Left ventricle myocardium inferior (tissue), 1 donor: ENCODE measurements at regions not wholly inside any gene's neighbourhood (a gene's known extent, or its start where the extent isn't known, plus 50 kb on each side); places are given as distances from the start of the nearest gene placed in this dataset.

Experiments
- DNase-seq: peaks from one replicate; pipeline ENCODE4 v3.0.0-alpha.2; 2020
- H3K27ac ChIP-seq: fragments of 200-600 bp; replicated peaks from 2 replicates; pipeline ENCODE4 v1.8.0; 2021
- H3K27me3 ChIP-seq: fragments of 200-600 bp; 2 replicates; pipeline ENCODE4 v1.8.0; 2021; ENCODE audit warnings: low read depth
- H3K36me3 ChIP-seq: fragments of 200-600 bp; 2 replicates; pipeline ENCODE4 v1.8.0; 2021
- H3K4me1 ChIP-seq: fragments of 200-600 bp; 2 replicates; pipeline ENCODE4 v1.8.0; 2021
- H3K4me3 ChIP-seq: fragments of 200-600 bp; 2 replicates; pipeline ENCODE4 v1.8.0; 2021; ENCODE audit warnings: mild to moderate bottlenecking, moderate library complexity
- H3K9me3 ChIP-seq: fragments of 200-600 bp; replicated peaks from 2 replicates; pipeline ENCODE4 v1.8.0; 2021
- CTCF ChIP-seq: fragments of 200-600 bp; IDR thresholded peaks from 2 replicates; pipeline ENCODE4 v1.8.0; 2021; ENCODE audit warnings: antibody characterized with exemption, mild to moderate bottlenecking, borderline replicate concordance
- intact Hi-C: fragments of 100-400 bp; cut with micrococcal nuclease; formaldehyde crosslinking; loops from one replicate; pipeline ENCODE4 v1.11.0; 2022
- donor health status: DM: no; HTN: yes; CAD: no; lungs with severe emphysema.

DNA sequence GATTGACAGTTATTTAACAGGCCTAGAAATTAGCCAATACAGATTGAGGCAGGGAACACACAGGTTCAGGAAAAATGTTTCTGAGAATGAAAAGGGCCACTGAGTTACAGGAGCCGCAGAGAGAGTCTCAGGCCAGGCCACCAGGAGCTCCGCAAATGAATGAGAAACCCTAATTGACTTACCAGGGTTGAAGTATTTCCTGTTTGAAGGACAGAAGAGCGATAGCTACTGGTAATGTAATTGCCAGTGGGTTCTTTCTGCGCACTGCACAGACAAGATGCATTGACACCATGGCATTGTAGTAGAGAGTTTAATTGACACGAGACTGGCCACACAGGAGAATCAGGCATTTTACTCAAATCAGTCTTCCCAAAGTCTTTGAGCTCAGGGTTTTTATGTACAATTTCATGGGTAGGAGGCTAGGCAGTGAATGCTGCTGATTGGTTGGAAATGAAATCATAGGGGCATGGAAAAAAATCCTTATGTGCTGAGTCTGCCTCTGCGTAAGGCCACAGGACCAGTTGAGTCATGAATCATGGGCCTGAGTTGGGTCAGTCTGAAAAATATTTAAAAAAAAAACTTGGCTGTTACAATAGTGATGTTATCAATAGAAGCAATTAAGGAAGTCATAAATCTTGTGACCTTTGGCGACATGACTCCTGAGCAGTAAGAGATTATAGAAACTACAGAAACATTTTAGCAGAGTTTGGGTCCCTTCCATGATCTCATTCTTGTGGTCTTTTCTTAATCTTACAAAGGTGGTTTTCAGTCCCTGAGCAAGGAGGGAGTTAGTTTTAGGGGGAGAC, 203.8 kb downstream of the CASP12 start:
- Histone ChIP-seq H3K9me3 (no peaks in the 10 kb centered on the region), H3K36me3 (no peaks in the 10 kb centered on the region), H3K27ac (no peak overlapping the region), H3K4me1 (no peaks in the 10 kb centered on the region), H3K4me3 (no peak overlapping the region), H3K27me3 (no peaks in the 10 kb centered on the region)
- TF ChIP-seq CTCF = no peak
- no peak for DNase-seq
- intact Hi-C loops = no loop called here

GRCh38 chr11:104692751-104693150, 205.5 kb downstream of the CASP12 start:
- Histone ChIP-seq H3K27ac (no peak overlapping the region), H3K27me3 (no peaks in the 10 kb centered on the region), H3K36me3 (no peaks in the 10 kb centered on the region), H3K4me1 (no peaks in the 10 kb centered on the region), H3K9me3 (no peaks in the 10 kb centered on the region), H3K4me3 (no peak overlapping the region)
- TF ChIP-seq CTCF = no peak
- DNase-seq = no peak
- intact Hi-C loops = no loop called here

DNA sequence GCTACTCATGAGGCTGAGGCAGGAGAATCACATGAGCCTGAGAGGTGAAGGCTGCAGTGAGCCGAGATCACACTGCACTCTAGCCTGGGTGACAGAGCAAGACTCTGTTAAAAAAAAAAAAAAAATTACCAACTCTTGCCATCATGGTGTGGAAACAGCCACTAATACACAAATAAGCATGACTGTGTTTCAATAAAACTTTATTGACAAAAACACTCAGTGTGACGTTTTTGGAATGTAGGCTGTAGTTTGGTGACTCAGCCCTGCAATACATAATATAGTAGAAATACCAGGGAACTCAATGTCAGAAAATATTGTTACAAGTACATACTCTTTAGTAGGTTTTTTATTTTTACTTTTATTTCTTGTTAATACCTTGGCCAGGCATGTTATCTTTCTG, 207.1 kb downstream of the CASP12 start:
- no peaks in the 10 kb centered on the region for H3K9me3 ChIP-seq
- H3K27me3 ChIP-seq = no peaks in the 10 kb centered on the region
- TF ChIP-seq CTCF = no peak
- H3K27ac ChIP-seq = no peak overlapping the region
- no peaks in the 10 kb centered on the region for H3K4me1 ChIP-seq
- no peaks in the 10 kb centered on the region for H3K36me3 ChIP-seq
- intact Hi-C loops = no loop called here
- H3K4me3 ChIP-seq = no peak overlapping the region
- no peak for DNase-seq

- Histone ChIP-seq H3K27ac (no peak overlapping the region), H3K4me1 (no peaks in the 10 kb centered on the region), H3K36me3 (no peaks in the 10 kb centered on the region), H3K27me3 (no peaks in the 10 kb centered on the region), H3K9me3 (no peaks in the 10 kb centered on the region), H3K4me3 (no peak overlapping the region)
- intact Hi-C loops = no loop called here
- DNase-seq = no peak
- no peak for TF ChIP-seq CTCF
These were observed 208.0 kb downstream of the CASP12 start for GRCh38 chr11:104690241-104690640.

DNA sequence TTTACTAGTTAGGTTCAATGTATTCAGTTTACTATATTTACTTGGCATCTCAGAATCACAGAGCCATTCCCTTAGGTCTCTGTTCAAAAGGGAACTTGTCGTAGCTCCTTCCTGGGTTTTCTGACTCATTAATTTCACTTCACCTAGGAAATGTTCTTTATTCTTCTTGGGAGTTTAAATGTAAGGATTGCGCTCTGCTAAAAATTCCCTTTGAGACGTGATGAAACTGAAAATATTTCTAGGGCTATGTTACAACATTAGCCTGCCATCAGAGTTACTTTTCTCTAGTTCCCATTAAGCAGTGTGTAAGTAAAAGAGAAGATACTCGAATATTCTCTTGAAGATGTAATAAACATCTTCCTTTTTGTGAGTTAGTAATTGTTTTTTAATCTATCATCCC, 209.5 kb downstream of the CASP12 start:
- no peak overlapping the region for H3K27ac ChIP-seq
- H3K27me3 ChIP-seq = no peaks in the 10 kb centered on the region
- no peak for TF ChIP-seq CTCF
- intact Hi-C loops = no loop called here
- H3K4me1 ChIP-seq = no peaks in the 10 kb centered on the region
- no peak for DNase-seq
- H3K36me3 ChIP-seq = no peaks in the 10 kb centered on the region
- H3K9me3 ChIP-seq = no peaks in the 10 kb centered on the region
- no peak overlapping the region for H3K4me3 ChIP-seq
